ENCODE measurements at regions not wholly inside any gene's neighbourhood (a gene's known extent, or its start where the extent isn't known, plus 50 kb on each side); places are given as distances from the start of the nearest gene placed in this dataset.
"Not testable (repeated sequence)": the region's sequence is repeated elsewhere in the genome, so short reads cannot be mapped to it uniquely, and the experiment has no call there.

GRCh38 chr1:143850637-143851036, 121.1 kb downstream of the FAM72C start:
- not testable (repeated sequence) for TF ChIP-seq ZNF12 (CRISPR knock-in tag; IDR thresholded peaks at IDR 0.05); HNRNPL (IDR thresholded peaks at IDR 0.05; ENCODE audit: low read depth, low read length)
